GM12892 (cell line): ENCODE measurements at regions not wholly inside any gene's neighbourhood (a gene's known extent, or its start where the extent isn't known, plus 50 kb on each side); places are given as distances from the start of the nearest gene placed in this dataset.
"Not testable (repeated sequence)": the region's sequence is repeated elsewhere in the genome, so short reads cannot be mapped to it uniquely, and the experiment has no call there.

Source experiments
- POLR2A ChIP-seq: IDR thresholded peaks from 2 replicates; pipeline ENCODE4 v1.6.1; 2011; ENCODE audit warnings: low read depth, low read length, control low read depth
- POLR2AphosphoS5 ChIP-seq: IDR thresholded peaks from 2 replicates; pipeline ENCODE4 v1.6.1; 2011; ENCODE audit warnings: low read depth, low read length, control low read depth

DNA sequence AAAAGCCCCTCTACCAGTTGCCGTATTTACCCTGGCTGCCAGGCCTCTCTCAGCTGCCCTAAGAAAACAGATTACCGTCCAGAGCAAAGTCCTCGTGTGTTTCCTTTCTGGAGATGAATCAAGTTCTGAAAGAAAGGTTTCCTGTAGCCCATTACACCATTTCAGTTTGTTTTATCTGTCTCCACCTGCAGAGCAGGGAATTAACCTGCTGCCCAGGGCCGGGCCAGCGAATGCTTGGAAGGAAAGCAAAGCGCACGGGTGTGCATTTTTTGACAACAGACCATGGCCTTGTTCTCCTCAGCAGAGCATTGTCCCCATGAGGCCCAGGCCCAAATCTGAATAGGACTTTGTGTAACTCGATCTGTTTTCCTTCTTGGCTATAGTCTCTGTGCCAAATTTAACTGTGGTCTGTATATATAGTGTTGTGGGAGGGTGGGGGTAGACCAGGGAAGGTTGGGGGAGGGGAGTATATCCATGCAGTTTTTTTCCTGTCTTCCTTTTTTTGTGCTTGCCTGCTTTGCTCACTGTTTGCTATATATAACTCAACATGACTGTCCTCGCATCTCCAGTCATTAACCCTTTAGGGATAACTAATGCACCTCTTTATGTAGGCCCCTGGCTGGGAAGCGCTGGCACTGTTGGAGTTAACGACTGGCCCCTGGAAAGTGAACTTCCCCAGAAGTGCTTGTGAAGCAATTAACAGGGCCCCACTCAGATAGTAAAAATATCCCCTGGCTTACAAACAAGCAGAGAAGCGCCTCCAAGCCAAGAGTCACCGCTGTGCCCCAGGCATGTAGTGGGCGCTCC is 174.3 kb upstream of the PLGLB2 start:
- not testable (repeated sequence) for TF ChIP-seq POLR2AphosphoS5, POLR2A
